Liver (tissue), 8 donors: ENCODE measurements at regions not wholly inside any gene's neighbourhood (a gene's known extent, or its start where the extent isn't known, plus 50 kb on each side); places are given as distances from the start of the nearest gene placed in this dataset.

ENCODE experiments used
- DNase-seq: peaks from one replicate; pipeline ENCODE4 v3.0.0-alpha.2; 2017; ENCODE audit warnings: low spot score
- H3K27ac ChIP-seq, 2 donors: one replicate each; pipeline ENCODE4 v1.7.0; 2013; ENCODE audit warnings: inconsistent platforms in 2 of 2, low read length in 2 of 2, control low read depth in 1 of 2, low read depth in 1 of 2, mild to moderate bottlenecking in 1 of 2
- H3K27me3 ChIP-seq, 4 donors: one replicate each; pipeline versions ENCODE4 v1.6.1 to v1.7.0; 2013; ENCODE audit warnings: low read length in 3 of 4, inconsistent platforms in 1 of 4, mild to moderate bottlenecking in 1 of 4, moderate library complexity in 1 of 4; ENCODE audit not compliant: control insufficient read depth in 4 of 4, insufficient read depth in 4 of 4
- H3K36me3 ChIP-seq, 4 donors: one replicate each; pipeline versions ENCODE4 v1.6.1 to v1.7.0; 2013; ENCODE audit warnings: low read length in 3 of 4, mild to moderate bottlenecking in 3 of 4, low read depth in 1 of 4, moderate library complexity in 1 of 4; ENCODE audit not compliant: control insufficient read depth in 4 of 4, insufficient read depth in 3 of 4
- H3K4me1 ChIP-seq, 4 donors: one replicate each; pipeline versions ENCODE4 v1.6.1 to v1.7.0; 2013; ENCODE audit warnings: low read length in 3 of 4, mild to moderate bottlenecking in 3 of 4, moderate library complexity in 1 of 4; ENCODE audit not compliant: control insufficient read depth in 4 of 4, insufficient read depth in 4 of 4
- H3K4me3 ChIP-seq, 3 donors: one replicate each; pipeline versions ENCODE4 v1.6.1 to v1.7.0; 2013; ENCODE audit warnings: low read length in 3 of 3, control low read depth in 1 of 3, low read depth in 1 of 3, mild to moderate bottlenecking in 1 of 3
- H3K9ac ChIP-seq, 2 donors: one replicate each; pipeline ENCODE4 v1.7.0; 2013; ENCODE audit warnings: low read length in 2 of 2, mild to moderate bottlenecking in 2 of 2, moderate library complexity in 2 of 2, control low read depth in 1 of 2, low read depth in 1 of 2
- H3K9me3 ChIP-seq, 4 donors: one replicate each; pipeline versions ENCODE4 v1.6.1 to v1.7.0; 2013; ENCODE audit warnings: low read length in 3 of 4; ENCODE audit not compliant: control insufficient read depth in 4 of 4
- ATF3 ChIP-seq: IDR thresholded peaks from 2 replicates; pipeline ENCODE4 v1.6.1; 2016; ENCODE audit warnings: antibody characterized with exemption
- CTCF ChIP-seq: fragments of 150-350 bp; IDR thresholded peaks from 2 replicates; pipeline ENCODE4 v1.5.1; 2017; ENCODE audit warnings: improper control_type of control experiment, low read depth, low read length; ENCODE audit not compliant: missing input control
- EGR1 ChIP-seq, 2 donors: IDR thresholded peaks; 2 replicates each; pipeline ENCODE4 v1.6.1; 2016 to 2018; ENCODE audit warnings: antibody characterized with exemption in 2 of 2, low read depth in 2 of 2
- FOXA1 ChIP-seq: IDR thresholded peaks from 2 replicates; pipeline ENCODE4 v1.6.1; 2016; ENCODE audit warnings: antibody characterized with exemption
- JUND ChIP-seq, 2 donors: IDR thresholded peaks; 2 replicates each; pipeline ENCODE4 v1.6.1; 2016; ENCODE audit warnings: antibody characterized with exemption in 2 of 2
- MAX ChIP-seq: IDR thresholded peaks from 2 replicates; pipeline ENCODE4 v1.6.1; 2016; ENCODE audit warnings: antibody characterized with exemption
- NR2F2 ChIP-seq: IDR thresholded peaks from 2 replicates; pipeline ENCODE4 v1.6.1; 2016; ENCODE audit warnings: antibody characterized with exemption
- REST ChIP-seq: IDR thresholded peaks from 2 replicates; pipeline ENCODE4 v1.6.1; 2016; ENCODE audit warnings: antibody characterized with exemption, mild to moderate bottlenecking
- RXRA ChIP-seq, 2 donors: IDR thresholded peaks; 2 replicates each; pipeline ENCODE4 v1.6.1; 2017 to 2018; ENCODE audit warnings: antibody characterized with exemption in 2 of 2, mild to moderate bottlenecking in 1 of 2
- TAF1 ChIP-seq: conservative IDR thresholded peaks from 2 replicates; pipeline ENCODE4 v1.6.1; 2016; ENCODE audit warnings: antibody characterized with exemption, mild to moderate bottlenecking
- YY1 ChIP-seq: IDR thresholded peaks from 2 replicates; pipeline ENCODE4 v1.6.1; 2016; ENCODE audit warnings: antibody characterized with exemption, mild to moderate bottlenecking
- ZBTB33 ChIP-seq: IDR thresholded peaks from 2 replicates; pipeline ENCODE4 v1.6.1; 2016; ENCODE audit warnings: antibody characterized with exemption
- WGBS: extraction: QIAGEN DNeasy Blood & Tissue Kit; methylation state at CpG from one replicate; pipeline ENCODE4 v1.1.7; 2013; 5-methylcytosine and 5-hydroxymethylcytosine counted together
- donor health status: healthy.
- donor health status: healthy.
- donor health status: healthy.
- donor health status: healthy.
- donor health status: healthy.

GRCh38 chr4:98728433-98728832 is 70.0 kb upstream of the TSPAN5 start:
- Histone ChIP-seq H3K4me3 (no peak overlapping the region), H3K9me3 (peaks cover 0 to 1% (median 0%) of the 10 kb centered on the region in 4 donors), H3K27me3 (no peaks in the 10 kb centered on the region), H3K27ac (no peak overlapping the region), H3K4me1 (no peaks in the 10 kb centered on the region), H3K9ac (no peak overlapping the region), H3K36me3 (no peaks in the 10 kb centered on the region)
- DNase-seq = no peak
- 41% methylated on average over 4 of the region's 4 CpGs for WGBS
- no peak for TF ChIP-seq JUND (IDR thresholded peaks at IDR 0.05)
- peak; percentile 41 for TF ChIP-seq NR2F2
- TF ChIP-seq CTCF = no peak

- no peak overlapping the region for H3K4me3 ChIP-seq
- peaks cover 0 to 1% (median 0%) of the 10 kb centered on the region in 4 donors for H3K9me3 ChIP-seq
- TF ChIP-seq ATF3 (no peak), REST (no peak), TAF1 (no peak), MAX (no peak), YY1 (no peak), FOXA1 (no peak), NR2F2 (no peak), RXRA (IDR thresholded peaks at IDR 0.05) (no peak), ZBTB33 (no peak), EGR1 (IDR thresholded peaks at IDR 0.05; ENCODE audit: low read depth in 2 of 2) (no peak)
- no peak for DNase-seq
- H3K4me1 ChIP-seq = no peaks in the 10 kb centered on the region
- H3K36me3 ChIP-seq = no peaks in the 10 kb centered on the region
- no peak overlapping the region for H3K27ac ChIP-seq
- H3K9ac ChIP-seq = no peak overlapping the region
- H3K27me3 ChIP-seq = no peaks in the 10 kb centered on the region
- WGBS = 95% methylated on average over 2 of the region's 2 CpGs
These were observed 63.6 kb upstream of the TSPAN5 start for GRCh38 chr4:98722000-98722399.
